H1 (cell line): ENCODE measurements at regions not wholly inside any gene's neighbourhood (a gene's known extent, or its start where the extent isn't known, plus 50 kb on each side); places are given as distances from the start of the nearest gene placed in this dataset.

Experiments
- CTCF ChIA-PET: fragments of 300-600 bp; sonication (Branson Sonifier 250); formaldehyde crosslinking; loops from one replicate; lab custom pipeline; 2021; ENCODE audit not compliant: partially characterized antibody; lab: Charles Lee
- POLR2A ChIA-PET: fragments of 300-600 bp; sonication (Branson Sonifier 250); formaldehyde crosslinking; loops from one replicate; lab custom pipeline; 2021; ENCODE audit warnings: inconsistent platforms; ENCODE audit not compliant: partially characterized antibody; lab: Charles Lee
- DNase-seq, 2 experiments: peaks; one replicate each; pipeline versions ENCODE4 v3.0.0 to v3.0.0-alpha.2; 2010 to 2022; ENCODE audit warnings: low spot score in 2 of 2, low read depth in 1 of 2, mixed read lengths in 1 of 2
- FAIRE-seq: peaks from 2 replicates; lab custom pipeline; 2011; peaks lifted over from hg19 to GRCh38; lab: Jason Lieb, UNC
- H2AFZ ChIP-seq: 2 replicates; pipeline ENCODE4 v1.8.1; 2012; ENCODE audit warnings: low read length, inconsistent platforms
- H2AK5ac ChIP-seq: 2 replicates; pipeline ENCODE4 v1.6.1; 2013; ENCODE audit warnings: low read depth, low read length
- H2BK120ac ChIP-seq: replicated peaks from 2 replicates; pipeline ENCODE3; 2013; ENCODE audit warnings: low read depth, low read length, inconsistent platforms
- H2BK12ac ChIP-seq: 2 replicates; pipeline ENCODE4 v1.6.1; 2013; ENCODE audit warnings: low read depth, low read length
- H2BK15ac ChIP-seq: 2 replicates; pipeline ENCODE4 v1.6.1; 2013; ENCODE audit warnings: low read length
- H2BK20ac ChIP-seq: 2 replicates; pipeline ENCODE4 v1.6.1; 2013; ENCODE audit warnings: low read length
- H2BK5ac ChIP-seq: 2 replicates; pipeline ENCODE4 v1.6.1; 2013; ENCODE audit warnings: low read depth, low read length
- H3K14ac ChIP-seq: 2 replicates; pipeline ENCODE4 v1.6.1; 2013; ENCODE audit warnings: inconsistent platforms; ENCODE audit not compliant: insufficient read length
- H3K18ac ChIP-seq: 2 replicates; pipeline ENCODE4 v1.6.1; 2013; ENCODE audit warnings: low read length; ENCODE audit errors: extremely low read depth
- H3K23ac ChIP-seq: 2 replicates; pipeline ENCODE4 v1.6.1; 2013; ENCODE audit warnings: inconsistent platforms; ENCODE audit not compliant: insufficient read length
- H3K23me2 ChIP-seq: 2 replicates; pipeline ENCODE4 v1.6.1; 2013; ENCODE audit warnings: low read depth, low read length
- H3K27ac ChIP-seq: 2 replicates; pipeline ENCODE4 v1.6.1; 2011; ENCODE audit warnings: low read depth, low read length, inconsistent platforms
- H3K27me3 ChIP-seq, 4 experiments: replicated peaks in 1 of 4; 1 replicate in 1 of 4; 2 replicates in 3 of 4; pipeline versions ENCODE4 v1.6.1 to v1.8.1; 2011 to 2013; ENCODE audit warnings: low read length in 3 of 4, mild to moderate bottlenecking in 3 of 4, inconsistent platforms in 2 of 4, mixed read lengths in 2 of 4, moderate library complexity in 1 of 4; ENCODE audit not compliant: control insufficient read depth in 3 of 4, insufficient read depth in 3 of 4; ENCODE audit errors: extremely low read depth in 1 of 4
- H3K36me3 ChIP-seq, 4 experiments: 2 replicates each; pipeline versions ENCODE4 v1.6.1 to v1.8.1; 2011 to 2013; ENCODE audit warnings: mild to moderate bottlenecking in 4 of 4, low read length in 3 of 4, moderate library complexity in 2 of 4, control low read depth in 1 of 4, inconsistent platforms in 1 of 4; ENCODE audit not compliant: insufficient read depth in 4 of 4, control insufficient read depth in 2 of 4
- H3K4ac ChIP-seq: replicated peaks from 2 replicates; pipeline ENCODE3; 2013; ENCODE audit warnings: low read length, low read depth, mixed read lengths, inconsistent platforms; ENCODE audit not compliant: insufficient read length
- H3K4me1 ChIP-seq, 4 experiments: replicated peaks in 1 of 4; 1 replicate in 1 of 4; 2 replicates in 3 of 4; pipeline versions ENCODE4 v1.6.1 to v1.8.1; 2011 to 2013; ENCODE audit warnings: low read length in 3 of 4, inconsistent platforms in 2 of 4, mixed read lengths in 1 of 4; ENCODE audit not compliant: insufficient read depth in 4 of 4, control insufficient read depth in 3 of 4
- H3K4me2 ChIP-seq, 2 experiments: 2 replicates each; pipeline versions ENCODE4 v1.6.1 to v1.8.1; 2011 to 2013; ENCODE audit warnings: low read depth in 2 of 2, low read length in 2 of 2, control low read depth in 1 of 2, inconsistent platforms in 1 of 2, mild to moderate bottlenecking in 1 of 2; ENCODE audit not compliant: insufficient read depth in 1 of 2
- H3K4me3 ChIP-seq, 4 experiments: fragments of 200-600, 300-600 bp in 1 of 4; sonication (generic), shearing (Covaris generic), sonication (Bioruptor Twin) in 1 of 4; 2 replicates each; pipeline versions ENCODE4 v1.5.1 to v1.8.1; 2011 to 2016; ENCODE audit warnings: low read length in 4 of 4, low read depth in 3 of 4, control low read depth in 2 of 4, inconsistent platforms in 2 of 4, mild to moderate bottlenecking in 2 of 4, mixed read lengths in 1 of 4, moderate library complexity in 1 of 4; ENCODE audit not compliant: insufficient read depth in 2 of 4; ENCODE audit errors: extremely low read depth in 1 of 4
- H3K56ac ChIP-seq: replicated peaks from 2 replicates; pipeline ENCODE3; 2013; ENCODE audit warnings: low read depth, mild to moderate bottlenecking, mixed read lengths, low read length, inconsistent platforms; ENCODE audit not compliant: insufficient read length
- H3K79me1 ChIP-seq: 2 replicates; pipeline ENCODE4 v1.6.1; 2013; ENCODE audit warnings: low read depth, low read length, control low read depth
- H3K79me2 ChIP-seq, 2 experiments: 2 replicates each; pipeline versions ENCODE4 v1.6.1 to v1.8.1; 2012 to 2013; ENCODE audit warnings: low read length in 2 of 2, mild to moderate bottlenecking in 2 of 2, inconsistent platforms in 1 of 2; ENCODE audit not compliant: insufficient read depth in 2 of 2, control insufficient read depth in 1 of 2
- H3K9ac ChIP-seq, 4 experiments: replicated peaks in 1 of 4; 1 replicate in 1 of 4; 2 replicates in 3 of 4; pipeline versions ENCODE4 v1.6.1 to v1.8.1; 2011 to 2013; ENCODE audit warnings: low read depth in 3 of 4, low read length in 3 of 4, control low read depth in 2 of 4, mild to moderate bottlenecking in 2 of 4, moderate library complexity in 2 of 4, inconsistent platforms in 1 of 4; ENCODE audit errors: extremely low read depth in 1 of 4
- H3K9me3 ChIP-seq, 2 experiments: 2 replicates each; pipeline versions ENCODE4 v1.6.1 to v1.8.1; 2012 to 2013; ENCODE audit warnings: mild to moderate bottlenecking in 2 of 2, moderate library complexity in 2 of 2, control low read depth in 1 of 2, inconsistent platforms in 1 of 2, low read depth in 1 of 2, low read length in 1 of 2, mixed read lengths in 1 of 2; ENCODE audit not compliant: insufficient read depth in 2 of 2
- H4K20me1 ChIP-seq, 2 experiments: replicated peaks in 1 of 2; 2 replicates each; pipeline versions ENCODE3 to v1.8.1; 2011 to 2013; ENCODE audit warnings: inconsistent platforms in 2 of 2, low read length in 2 of 2, mild to moderate bottlenecking in 1 of 2; ENCODE audit not compliant: insufficient read depth in 2 of 2, control insufficient read depth in 1 of 2
- H4K5ac ChIP-seq: 2 replicates; pipeline ENCODE4 v1.6.1; 2013; ENCODE audit warnings: low read length, low read depth, mixed read lengths, inconsistent platforms; ENCODE audit not compliant: insufficient read length
- H4K8ac ChIP-seq: 2 replicates; pipeline ENCODE4 v1.8.0; 2013; ENCODE audit warnings: mild to moderate bottlenecking, moderate library complexity, low read length, inconsistent platforms; ENCODE audit not compliant: insufficient read depth; ENCODE audit errors: extremely low read depth
- H4K91ac ChIP-seq: replicated peaks from 2 replicates; pipeline ENCODE3; 2013; ENCODE audit warnings: low read length, mixed read lengths, inconsistent platforms; ENCODE audit not compliant: insufficient read length
- ASH2L ChIP-seq: fragments of 200-600, 300-600 bp; sonication (generic); IDR thresholded peaks from one replicate; pipeline ENCODE4 v1.7.1; 2017; ENCODE audit warnings: low read length
- CBX5 ChIP-seq: fragments of 300-800, 300-1000 bp; sonication (generic); IDR thresholded peaks from 2 replicates; pipeline ENCODE4 v1.7.1; 2016; ENCODE audit warnings: antibody characterized with exemption, low read length, low read depth
- CEBPB ChIP-seq: IDR thresholded peaks from 2 replicates; pipeline ENCODE4 v1.6.1; 2012; ENCODE audit warnings: low read depth, low read length
- JUN ChIP-seq: IDR thresholded peaks from 2 replicates; pipeline ENCODE4 v1.6.1; 2011; ENCODE audit warnings: low read depth, mild to moderate bottlenecking, improper control_type of control experiment, low read length
- KDM4A ChIP-seq: IDR thresholded peaks from one replicate; pipeline ENCODE4 v1.7.1; 2012; ENCODE audit warnings: low read depth, mild to moderate bottlenecking, moderate library complexity, low read length, inconsistent platforms; ENCODE audit not compliant: severe bottlenecking
- PHF8 ChIP-seq: fragments of 200-600 bp; sonication (generic); conservative IDR thresholded peaks from 2 replicates; pipeline ENCODE4 v1.7.1; 2012; ENCODE audit warnings: low read depth, mild to moderate bottlenecking, inconsistent platforms, low read length, moderate library complexity
- RBBP5 ChIP-seq: IDR thresholded peaks from 2 replicates; pipeline ENCODE4 v1.7.1; 2012; ENCODE audit warnings: low read depth, mild to moderate bottlenecking, inconsistent platforms, low read length, moderate library complexity, borderline replicate concordance
- TAF7 ChIP-seq: optimal IDR thresholded peaks from 2 replicates; pipeline ENCODE3; 2011; ENCODE audit warnings: low read depth, mild to moderate bottlenecking, inconsistent platforms, low read length, moderate library complexity, borderline replicate concordance
- TEAD4 ChIP-seq: IDR thresholded peaks from 2 replicates; pipeline ENCODE4 v1.6.1; 2012; ENCODE audit warnings: low read depth, low read length, inconsistent platforms, mixed read lengths
- WGBS, 2 experiments: shearing (Covaris generic) in 1 of 2; methylation state at CpG; one replicate each; pipeline versions ENCODE4 v1.1.6 to v1.1.7; 2013 to 2015; ENCODE audit warnings: low lambda C conversion rate in 2 of 2, mixed read lengths in 2 of 2, inconsistent platforms in 1 of 2, low coverage in 1 of 2, missing lambda C conversion rate in 1 of 2; ENCODE audit not compliant: insufficient replicate concordance in 2 of 2, insufficient coverage in 1 of 2, insufficient read length in 1 of 2; ENCODE audit errors: extremely low coverage in 1 of 2, missing lambda C conversion rate in 1 of 2; 5-methylcytosine and 5-hydroxymethylcytosine counted together
- TF ChIP-seq, protein P1 (sequence below): IDR thresholded peaks from 2 replicates; pipeline ENCODE4 v1.6.1; 2012; ENCODE audit warnings: inconsistent platforms
- TF ChIP-seq, protein P2 (sequence below), 3 experiments: IDR thresholded peaks; 1 replicate in 2 of 3; 2 replicates in 1 of 3; pipeline versions ENCODE4 v1.5.1 to v1.6.1; 2011; ENCODE audit warnings: low read length in 3 of 3, mild to moderate bottlenecking in 3 of 3, inconsistent platforms in 2 of 3, low read depth in 1 of 3, moderate library complexity in 1 of 3; ENCODE audit not compliant: insufficient read depth in 1 of 3; ENCODE audit errors: control extremely low read depth in 1 of 3

DNA sequence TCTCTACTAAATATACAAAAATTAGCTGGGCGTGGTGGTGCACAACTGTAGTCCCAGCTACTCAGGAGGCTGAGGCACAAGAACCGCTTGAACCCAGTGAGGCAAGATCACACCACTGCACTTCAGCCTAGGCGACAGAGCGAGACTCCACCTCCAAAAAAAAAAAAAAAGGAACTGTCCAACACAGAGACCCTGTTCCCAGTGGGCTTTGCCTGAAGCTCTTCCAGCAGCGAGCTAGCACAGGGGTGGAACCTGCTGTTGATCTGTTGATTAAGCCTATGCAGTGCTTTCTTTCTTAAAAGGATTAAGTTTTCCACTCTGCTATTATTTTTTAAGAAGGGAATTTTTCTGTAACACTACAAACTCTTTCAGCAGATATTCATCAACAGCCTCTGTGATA lies 171.0 kb upstream of the TUT7 start:
- H3K36me3 ChIP-seq = no peaks in the 10 kb centered on the region
- FAIRE-seq = no peak
- H4K91ac ChIP-seq = no peak overlapping the region
- H3K4me2 ChIP-seq = no peak overlapping the region
- no peak overlapping the region for H3K14ac ChIP-seq
- DNase-seq = no peak
- H2BK15ac ChIP-seq = no peak overlapping the region
- H2AFZ ChIP-seq = no peak overlapping the region
- ChIA-PET CTCF (interaction anchor here (0.6 to 1.8 kb wide), 3 partner anchors 17 to 67 kb away, joined by 3 to 4 read pairs (median 3); no protein-coding TSS in a partner anchor), POLR2A (no interaction called here)
- no peak overlapping the region for H2BK20ac ChIP-seq
- no peak overlapping the region for H2BK5ac ChIP-seq
- H2BK120ac ChIP-seq = no peak overlapping the region
- H3K56ac ChIP-seq = no peak overlapping the region
- H3K23ac ChIP-seq = no peak overlapping the region
- no peak overlapping the region for H4K8ac ChIP-seq
- no peak overlapping the region for H3K27ac ChIP-seq
- no peaks in the 10 kb centered on the region for H3K4me1 ChIP-seq
- H3K4ac ChIP-seq = no peak overlapping the region
- H3K79me2 ChIP-seq = no peaks in the 10 kb centered on the region
- no peaks in the 10 kb centered on the region for H3K9me3 ChIP-seq
- H2BK12ac ChIP-seq = no peak overlapping the region
- no peaks in the 10 kb centered on the region for H3K23me2 ChIP-seq
- H3K27me3 ChIP-seq = no peaks in the 10 kb centered on the region
- no peaks in the 10 kb centered on the region for H4K20me1 ChIP-seq
- H4K5ac ChIP-seq = no peak overlapping the region
- no peak overlapping the region for H3K9ac ChIP-seq
- no peaks in the 10 kb centered on the region for H3K79me1 ChIP-seq
- H2AK5ac ChIP-seq = no peak overlapping the region
- no peak overlapping the region for H3K4me3 ChIP-seq
- TF ChIP-seq JUN (no peak), PHF8 (no peak), ASH2L (no peak), RBBP5 (no peak), TEAD4 (no peak), KDM4A (no peak), TAF7 (no peak), CEBPB (no peak), CBX5 (no peak)
- TF ChIP-seq, protein P1, sequence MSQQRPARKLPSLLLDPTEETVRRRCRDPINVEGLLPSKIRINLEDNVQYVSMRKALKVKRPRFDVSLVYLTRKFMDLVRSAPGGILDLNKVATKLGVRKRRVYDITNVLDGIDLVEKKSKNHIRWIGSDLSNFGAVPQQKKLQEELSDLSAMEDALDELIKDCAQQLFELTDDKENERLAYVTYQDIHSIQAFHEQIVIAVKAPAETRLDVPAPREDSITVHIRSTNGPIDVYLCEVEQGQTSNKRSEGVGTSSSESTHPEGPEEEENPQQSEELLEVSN = no peak
- TF ChIP-seq, protein P2, sequence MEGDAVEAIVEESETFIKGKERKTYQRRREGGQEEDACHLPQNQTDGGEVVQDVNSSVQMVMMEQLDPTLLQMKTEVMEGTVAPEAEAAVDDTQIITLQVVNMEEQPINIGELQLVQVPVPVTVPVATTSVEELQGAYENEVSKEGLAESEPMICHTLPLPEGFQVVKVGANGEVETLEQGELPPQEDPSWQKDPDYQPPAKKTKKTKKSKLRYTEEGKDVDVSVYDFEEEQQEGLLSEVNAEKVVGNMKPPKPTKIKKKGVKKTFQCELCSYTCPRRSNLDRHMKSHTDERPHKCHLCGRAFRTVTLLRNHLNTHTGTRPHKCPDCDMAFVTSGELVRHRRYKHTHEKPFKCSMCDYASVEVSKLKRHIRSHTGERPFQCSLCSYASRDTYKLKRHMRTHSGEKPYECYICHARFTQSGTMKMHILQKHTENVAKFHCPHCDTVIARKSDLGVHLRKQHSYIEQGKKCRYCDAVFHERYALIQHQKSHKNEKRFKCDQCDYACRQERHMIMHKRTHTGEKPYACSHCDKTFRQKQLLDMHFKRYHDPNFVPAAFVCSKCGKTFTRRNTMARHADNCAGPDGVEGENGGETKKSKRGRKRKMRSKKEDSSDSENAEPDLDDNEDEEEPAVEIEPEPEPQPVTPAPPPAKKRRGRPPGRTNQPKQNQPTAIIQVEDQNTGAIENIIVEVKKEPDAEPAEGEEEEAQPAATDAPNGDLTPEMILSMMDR (IDR thresholded peaks at IDR 0.05; ENCODE audit: control extremely low read depth in 1 of 3, insufficient read depth in 1 of 3, low read depth in 1 of 3, low read length in 3 of 3) = no peak
- TF ChIP-seq, all 59 proteins: peak for 0
- WGBS, 2 experiments = 94% methylated on average over 5 of the region's 5 CpGs; no CpG with 5 or more reads in 1 of the 2 experiments
- no peak overlapping the region for H3K18ac ChIP-seq
